GM12865 (cell line): ENCODE measurements at regions not wholly inside any gene's neighbourhood (a gene's known extent, or its start where the extent isn't known, plus 50 kb on each side); places are given as distances from the start of the nearest gene placed in this dataset.
A peak's percentile ranks its signal among the peaks of the same experiment; 100 is the strongest.

Experiments
- DNase-seq: peaks from one replicate; pipeline ENCODE4 v3.0.0; 2010; ENCODE audit warnings: low read depth
- H3K4me3 ChIP-seq: 2 replicates; pipeline ENCODE4 v1.5.1; 2011; ENCODE audit warnings: mild to moderate bottlenecking, low read depth, low read length, control low read depth
- CTCF ChIP-seq: IDR thresholded peaks from 2 replicates; pipeline ENCODE4 v1.5.1; 2011; ENCODE audit warnings: low read length, control low read depth, low read depth, inconsistent platforms; ENCODE audit not compliant: insufficient read depth; ENCODE audit errors: missing control alignments

DNA sequence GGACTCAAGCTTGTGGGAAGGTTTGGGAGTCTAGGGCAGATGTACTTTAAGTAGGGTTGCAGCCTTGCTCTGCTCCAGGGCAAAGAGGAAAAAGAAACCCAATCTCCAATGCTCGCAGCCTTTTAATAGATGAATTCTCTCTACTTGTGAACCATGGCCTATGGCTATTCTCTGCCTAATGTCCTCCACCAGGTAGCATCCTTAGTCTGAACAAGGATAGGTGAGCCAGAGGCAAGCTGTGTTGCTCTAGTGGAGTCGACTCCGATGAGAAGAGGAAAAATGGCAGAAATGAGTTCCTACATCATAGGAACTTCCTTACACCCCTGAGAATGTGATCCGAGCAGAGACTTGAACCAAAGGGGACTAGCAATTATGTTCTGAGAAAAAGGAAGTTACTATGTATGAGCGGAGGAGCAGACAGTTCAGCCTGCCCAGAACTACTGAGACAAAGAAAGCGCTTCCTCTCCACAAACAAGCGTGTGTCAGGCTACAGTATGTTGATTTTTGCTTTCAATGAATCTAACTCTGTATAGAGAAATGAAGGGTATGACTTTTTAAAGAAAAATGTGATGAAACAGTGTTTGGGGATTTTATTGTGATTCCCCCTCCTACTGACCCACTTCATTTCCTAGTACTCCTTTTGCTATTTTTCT is 153.6 kb upstream of the ARID2 start:
- peak; percentile 59 for DNase-seq
- TF ChIP-seq CTCF: no peak
- H3K4me3 ChIP-seq: no peak overlapping the region

DNA sequence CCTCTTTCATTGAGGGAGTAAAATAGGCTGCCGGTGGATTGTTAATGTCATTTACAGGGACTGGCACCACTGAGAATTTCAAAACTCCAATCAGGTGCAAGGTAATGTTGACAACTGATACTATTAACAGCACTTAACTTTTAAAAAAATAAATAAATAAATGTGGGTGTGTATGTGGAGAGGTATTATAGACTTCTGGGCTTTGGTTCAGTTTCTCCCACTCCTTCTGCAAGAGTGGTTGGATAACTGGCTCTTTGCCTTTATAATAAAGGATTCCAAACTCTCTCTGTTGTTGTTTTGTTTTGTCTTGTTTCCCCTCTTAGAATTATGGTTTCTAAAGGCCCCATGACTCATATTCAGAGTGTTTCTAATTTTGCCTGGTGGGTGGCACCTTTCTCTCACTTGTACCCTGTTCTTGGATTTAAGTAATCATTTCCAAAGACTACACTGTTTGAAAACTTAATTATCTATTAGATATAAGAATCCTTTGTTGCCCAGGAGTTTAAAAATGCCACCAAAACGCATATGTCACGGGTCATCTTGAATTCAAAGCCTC is 151.6 kb upstream of the ARID2 start:
- H3K4me3 ChIP-seq: no peak overlapping the region
- TF ChIP-seq CTCF: no peak
- DNase-seq: peak; percentile 28

DNA sequence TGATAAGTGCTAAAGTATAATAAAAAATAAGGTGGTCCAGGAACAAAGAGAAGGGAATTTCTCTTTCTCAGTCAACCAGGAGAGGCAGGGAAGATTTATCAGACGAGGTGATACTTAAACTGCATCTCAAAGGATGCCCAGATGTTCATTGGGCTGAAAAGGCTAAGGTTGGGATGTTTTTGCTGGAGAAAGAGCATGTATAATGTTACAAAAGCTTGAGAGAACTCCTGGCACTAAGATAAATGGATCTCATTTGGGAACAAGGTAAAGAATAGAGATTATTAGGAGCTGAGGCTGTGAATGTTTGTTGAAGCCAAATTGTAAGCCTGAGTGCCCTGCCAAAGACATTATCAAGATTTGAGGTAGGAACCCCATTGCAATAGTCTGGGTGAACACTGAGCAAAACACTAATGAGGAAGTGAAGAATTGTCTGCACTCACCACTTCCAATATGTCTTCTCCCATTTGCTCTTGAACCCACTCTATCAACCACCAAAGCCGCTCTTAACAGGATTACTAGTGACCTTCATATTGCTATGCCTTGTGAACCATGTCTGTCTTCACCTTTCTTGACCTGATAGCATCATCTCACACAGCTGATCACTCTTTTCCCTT is 149.0 kb upstream of the ARID2 start:
- no peak for TF ChIP-seq CTCF
- no peak for DNase-seq
- no peak overlapping the region for H3K4me3 ChIP-seq

GRCh38 chr12:45581112-45581511 is 148.4 kb upstream of the ARID2 start:
- TF ChIP-seq CTCF: no peak
- no peak for DNase-seq
- H3K4me3 ChIP-seq: no peak overlapping the region

- no peak for DNase-seq
- no peak overlapping the region for H3K4me3 ChIP-seq
- no peak for TF ChIP-seq CTCF
Measured at GRCh38 chr12:45582536-45582935, 147.0 kb upstream of the ARID2 start.

- no peak for DNase-seq
- no peak overlapping the region for H3K4me3 ChIP-seq
Measured at GRCh38 chr12:45582986-45583659, 146.4 kb upstream of the ARID2 start.

More at GRCh38 chr12:45582986-45583659, 146.4 kb upstream of the ARID2 start:
- no peak for TF ChIP-seq CTCF
